Heart left ventricle (tissue), 16 donors: ENCODE measurements at regions not wholly inside any gene's neighbourhood (a gene's known extent, or its start where the extent isn't known, plus 50 kb on each side); places are given as distances from the start of the nearest gene placed in this dataset.

Experiments
- ATAC-seq, 4 donors: fragments of 200-7000 bp; cut with Tn5 transposase; one replicate each; pipeline ENCODE4 v1.9.1; 2020 to 2022; ENCODE audit warnings: moderate library complexity in 4 of 4, mild to moderate bottlenecking in 3 of 4, moderate number of reproducible peaks in 1 of 4
- DNase-seq, 5 donors: peaks; one replicate each; pipeline ENCODE4 v3.0.0-alpha.2; 2020
- H3K27ac ChIP-seq, 12 donors: fragments of 200-600 bp; sonication (generic) in 4 of 12; one replicate each; pipeline versions ENCODE4 v1.5.0 to v1.8.0; 2016 to 2022; ENCODE audit warnings: mild to moderate bottlenecking in 2 of 12
- H3K27me3 ChIP-seq, 9 donors: fragments of 200-600 bp; sonication (generic) in 2 of 9; one replicate each; pipeline versions ENCODE4 v1.5.1 to v1.8.0; 2016 to 2022; ENCODE audit warnings: mild to moderate bottlenecking in 3 of 9
- H3K36me3 ChIP-seq, 9 donors: fragments of 200-600 bp; sonication (generic) in 2 of 9; one replicate each; pipeline versions ENCODE4 v1.5.0 to v1.8.0; 2018 to 2022; ENCODE audit warnings: mild to moderate bottlenecking in 2 of 9
- H3K4me1 ChIP-seq, 12 donors: fragments of 200-600 bp; sonication (generic) in 4 of 12; one replicate each; pipeline versions ENCODE4 v1.5.0 to v1.8.0; 2016 to 2022; ENCODE audit warnings: mild to moderate bottlenecking in 3 of 12
- H3K4me3 ChIP-seq, 12 donors: fragments of 200-600 bp; sonication (generic) in 4 of 12; one replicate each; pipeline versions ENCODE4 v1.5.0 to v1.8.0; 2017 to 2022; ENCODE audit warnings: mild to moderate bottlenecking in 9 of 12, moderate library complexity in 4 of 12
- H3K9me3 ChIP-seq, 12 donors: fragments of 200-600 bp; sonication (generic) in 4 of 12; one replicate each; pipeline versions ENCODE4 v1.5.0 to v1.8.0; 2016 to 2022; ENCODE audit warnings: mild to moderate bottlenecking in 1 of 12
- CTCF ChIP-seq, 12 donors: fragments of 200-600 bp; sonication (generic) in 4 of 12; IDR thresholded peaks; one replicate each; pipeline versions ENCODE4 v1.5.0 to v1.8.0; 2018 to 2022; ENCODE audit warnings: antibody characterized with exemption in 12 of 12, mild to moderate bottlenecking in 5 of 12
- POLR2A ChIP-seq, 2 donors: fragments of 450-650 bp; IDR thresholded peaks; one replicate each; pipeline ENCODE4 v1.6.1; 2017; ENCODE audit warnings: antibody characterized with exemption in 2 of 2, mild to moderate bottlenecking in 2 of 2, moderate library complexity in 2 of 2
- WGBS, 4 donors: extraction: QIAGEN DNeasy Blood & Tissue Kit in 2 of 4; methylation state at CpG; one replicate each; pipeline versions ENCODE4 v1.1.5 to v1.1.7; 2013 to 2018; 5-methylcytosine and 5-hydroxymethylcytosine counted together
- intact Hi-C, 10 donors: fragments of 100-400 bp; cut with DNase I; formaldehyde crosslinking; loops; one replicate each; pipeline versions ENCODE4 v1.11.1 to v1.14.2; 2022
- donor health status: ischemic (EF 13 %, LVEDD 7.1; RV severe dilation, severe dysfunction).
- donor health status: healthy with polysubstance abuse.
- donor health status: DM: no; HTN: yes; CAD: no.
- donor health status: DM: no; HTN: no; CAD: no.
- donor health status: ischemic (EF 25% LVEDD 6.9; RV normal size, moderate dysfunction).
- donor health status: ischemic (EF 25% LVEDD 5.7; RV mildly dilated, moderate dysfunction).
- donor health status: healthy.
- donor health status: DM: yes; HTN: yes; CAD: no.
- donor health status: ischemic (EF 35%, LVEDD 5.7; RV mildly dilated, moderate dysfunction).
- donor health status: nonischemic (EF 11% LVEDD 7.7; RV severe dilation, severe dysfunction).
- donor health status: DM: yes; HTN: yes; CAD: no.
- donor health status: PGD.
- donor health status: ischemic (EF 29% LVEDD 5.4; RV normal size, mild dysfunction).
- donor health status: nonischemic (EF 23%, LVEDD 6.1; RV moderate dilation, normal function).

GRCh38 chr3:162200836-162201235 lies 704.2 kb downstream of the OTOL1 start:
- peaks cover 0 to under 1% (median 0%) of the 10 kb centered on the region in 12 donors for H3K4me1 ChIP-seq
- H3K27me3 ChIP-seq = no peaks in the 10 kb centered on the region
- no peak overlapping the region for H3K4me3 ChIP-seq
- H3K27ac ChIP-seq = no peak overlapping the region
- DNase-seq (no peak), ATAC-seq (no peak)
- 13 to 28% (median 19%) methylated on average over 7 of the region's 7 CpGs for WGBS, 4 donors
- H3K36me3 ChIP-seq = no peaks in the 10 kb centered on the region
- TF ChIP-seq POLR2A (IDR thresholded peaks at IDR 0.05) = no peak
- no peak for TF ChIP-seq CTCF (IDR thresholded peaks at IDR 0.05)
- H3K9me3 ChIP-seq = no peaks in the 10 kb centered on the region
- intact Hi-C loops = no loop called here

DNA sequence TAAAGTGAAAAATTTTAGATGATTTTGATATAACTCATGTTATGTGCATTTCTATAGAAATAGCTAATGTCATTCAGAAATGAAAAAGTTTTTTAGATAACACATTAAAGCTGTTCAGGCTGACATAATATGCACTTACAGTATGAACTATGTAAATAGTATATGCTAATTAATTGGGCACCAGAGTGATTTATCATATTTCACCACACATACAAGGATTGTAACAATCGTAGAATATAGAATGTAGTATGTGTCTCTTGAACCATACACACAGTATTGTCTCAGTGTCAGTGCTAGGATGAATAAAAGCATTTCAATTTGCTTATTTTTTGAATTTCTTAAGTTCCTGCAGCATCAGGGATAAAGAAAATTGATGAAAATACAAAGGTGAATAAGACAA lies 710.0 kb downstream of the OTOL1 start:
- ATAC-seq = no peak
- TF ChIP-seq POLR2A (IDR thresholded peaks at IDR 0.05) (no peak), CTCF (IDR thresholded peaks at IDR 0.05) (no peak)
- H3K27me3 ChIP-seq = no peaks in the 10 kb centered on the region
- no peaks in the 10 kb centered on the region for H3K9me3 ChIP-seq
- intact Hi-C loops = loop anchor here in 1 of 10 donors (5.0 kb wide), 1 partner anchor 49 kb away; no protein-coding TSS in a partner anchor
- no peak for DNase-seq
- no peaks in the 10 kb centered on the region for H3K4me1 ChIP-seq
- 75 to 90% (median 85%) methylated on average over 1 of the region's 1 CpG for WGBS, 4 donors
- no peaks in the 10 kb centered on the region for H3K36me3 ChIP-seq
- H3K27ac ChIP-seq = no peak overlapping the region
- no peak overlapping the region for H3K4me3 ChIP-seq

GRCh38 chr3:162211470-162211869 lies 714.9 kb downstream of the OTOL1 start:
- TF ChIP-seq CTCF (IDR thresholded peaks at IDR 0.05) (no peak), POLR2A (IDR thresholded peaks at IDR 0.05) (no peak)
- H3K27ac ChIP-seq = no peak overlapping the region
- no peak overlapping the region for H3K4me3 ChIP-seq
- no peaks in the 10 kb centered on the region for H3K36me3 ChIP-seq
- intact Hi-C loops = no loop called here
- H3K27me3 ChIP-seq = no peaks in the 10 kb centered on the region
- H3K9me3 ChIP-seq = no peaks in the 10 kb centered on the region
- no peaks in the 10 kb centered on the region for H3K4me1 ChIP-seq
- no peak for DNase-seq
- ATAC-seq = no peak

- ATAC-seq (no peak), DNase-seq (no peak)
- Histone ChIP-seq H3K27ac (no peak overlapping the region), H3K4me1 (peaks cover 0 to 10% (median 0%) of the 10 kb centered on the region in 12 donors), H3K36me3 (no peaks in the 10 kb centered on the region), H3K9me3 (no peaks in the 10 kb centered on the region), H3K4me3 (no peak overlapping the region), H3K27me3 (no peaks in the 10 kb centered on the region)
- TF ChIP-seq CTCF (IDR thresholded peaks at IDR 0.05) (no peak), POLR2A (IDR thresholded peaks at IDR 0.05) (no peak)
- intact Hi-C loops = no loop called here
- 77 to 90% (median 86%) methylated on average over 2 of the region's 2 CpGs for WGBS, 4 donors
Measured at GRCh38 chr3:162213196-162213595, 716.6 kb downstream of the OTOL1 start.
